Breast epithelium (tissue), 3 donors: ENCODE measurements at regions not wholly inside any gene's neighbourhood (a gene's known extent, or its start where the extent isn't known, plus 50 kb on each side); places are given as distances from the start of the nearest gene placed in this dataset.

Experiments used
- POLR2AphosphoS5 ChIP-seq, 3 donors: sonication (generic); formaldehyde crosslinking; IDR thresholded peaks; one replicate each; pipeline ENCODE4 v1.6.1; 2017; ENCODE audit warnings: antibody characterized with exemption in 3 of 3
- TF ChIP-seq, protein P1 (sequence below), 3 donors: fragments of 450-650 bp; IDR thresholded peaks; one replicate each; pipeline ENCODE4 v1.5.1; 2016 to 2017; ENCODE audit warnings: antibody characterized with exemption in 3 of 3, mild to moderate bottlenecking in 3 of 3, moderate library complexity in 3 of 3

DNA sequence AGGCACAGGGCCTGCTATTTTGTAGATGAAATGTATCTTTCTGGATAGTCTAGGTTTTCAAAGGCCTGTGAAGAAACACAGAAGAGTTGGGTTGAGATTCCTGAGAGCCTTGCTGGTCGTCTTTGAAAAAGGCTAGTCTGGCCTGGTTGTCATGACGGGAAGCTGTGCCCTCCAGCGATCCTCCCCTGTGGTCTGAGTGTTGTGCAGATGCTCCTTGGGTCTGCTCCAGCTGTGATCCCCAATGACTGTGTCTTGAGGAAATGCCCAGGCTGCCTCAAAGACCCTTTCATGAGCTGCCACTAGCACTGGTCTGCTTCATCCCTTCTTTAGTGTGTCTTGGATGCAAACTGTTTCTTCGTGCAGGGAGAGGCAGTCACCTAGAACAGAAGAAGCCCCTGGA is 111.0 kb upstream of the SYNPR start:
- TF ChIP-seq POLR2AphosphoS5 (IDR thresholded peaks at IDR 0.05), result no peak
- TF ChIP-seq, protein P1, sequence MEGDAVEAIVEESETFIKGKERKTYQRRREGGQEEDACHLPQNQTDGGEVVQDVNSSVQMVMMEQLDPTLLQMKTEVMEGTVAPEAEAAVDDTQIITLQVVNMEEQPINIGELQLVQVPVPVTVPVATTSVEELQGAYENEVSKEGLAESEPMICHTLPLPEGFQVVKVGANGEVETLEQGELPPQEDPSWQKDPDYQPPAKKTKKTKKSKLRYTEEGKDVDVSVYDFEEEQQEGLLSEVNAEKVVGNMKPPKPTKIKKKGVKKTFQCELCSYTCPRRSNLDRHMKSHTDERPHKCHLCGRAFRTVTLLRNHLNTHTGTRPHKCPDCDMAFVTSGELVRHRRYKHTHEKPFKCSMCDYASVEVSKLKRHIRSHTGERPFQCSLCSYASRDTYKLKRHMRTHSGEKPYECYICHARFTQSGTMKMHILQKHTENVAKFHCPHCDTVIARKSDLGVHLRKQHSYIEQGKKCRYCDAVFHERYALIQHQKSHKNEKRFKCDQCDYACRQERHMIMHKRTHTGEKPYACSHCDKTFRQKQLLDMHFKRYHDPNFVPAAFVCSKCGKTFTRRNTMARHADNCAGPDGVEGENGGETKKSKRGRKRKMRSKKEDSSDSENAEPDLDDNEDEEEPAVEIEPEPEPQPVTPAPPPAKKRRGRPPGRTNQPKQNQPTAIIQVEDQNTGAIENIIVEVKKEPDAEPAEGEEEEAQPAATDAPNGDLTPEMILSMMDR (IDR thresholded peaks at IDR 0.05), result no peak
